ENCODE measurements at regions not wholly inside any gene's neighbourhood (a gene's known extent, or its start where the extent isn't known, plus 50 kb on each side); places are given as distances from the start of the nearest gene placed in this dataset.

DNA sequence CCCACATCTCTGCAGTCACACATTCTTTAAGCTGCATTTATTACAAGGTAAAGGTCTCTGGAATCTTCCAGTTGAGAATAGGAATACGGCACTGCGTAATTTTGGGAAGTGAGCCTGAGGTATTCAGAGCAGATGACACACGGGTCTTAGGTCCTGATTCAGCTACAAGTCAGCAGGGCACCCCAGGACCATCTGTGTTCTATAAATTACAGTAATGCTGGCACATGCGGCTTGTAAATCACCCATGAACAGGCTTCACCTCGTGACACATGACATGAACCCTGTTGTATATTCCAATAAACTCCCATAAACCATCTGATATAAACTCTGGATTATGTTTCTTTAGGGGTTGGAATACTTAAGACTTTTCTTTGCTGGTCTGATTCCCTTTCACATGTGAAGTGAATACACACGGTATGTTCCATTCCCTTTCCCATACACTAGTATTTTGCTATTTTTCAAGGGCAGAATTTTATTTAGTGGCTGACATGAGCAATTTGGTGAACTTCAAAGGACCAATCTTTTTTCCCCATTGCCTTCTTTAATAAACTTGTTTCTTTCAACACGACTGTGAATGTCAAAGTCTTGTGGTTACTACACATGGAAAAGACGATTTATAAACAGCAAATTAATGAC, 298.6 kb downstream of the MEIS1 start:
- DNase-seq (ENCODE audit: low read depth): no peak
- H3K4me3 ChIP-seq (ENCODE audit: low read depth, low read length): no peak overlapping the region
- TF ChIP-seq, protein P1, sequence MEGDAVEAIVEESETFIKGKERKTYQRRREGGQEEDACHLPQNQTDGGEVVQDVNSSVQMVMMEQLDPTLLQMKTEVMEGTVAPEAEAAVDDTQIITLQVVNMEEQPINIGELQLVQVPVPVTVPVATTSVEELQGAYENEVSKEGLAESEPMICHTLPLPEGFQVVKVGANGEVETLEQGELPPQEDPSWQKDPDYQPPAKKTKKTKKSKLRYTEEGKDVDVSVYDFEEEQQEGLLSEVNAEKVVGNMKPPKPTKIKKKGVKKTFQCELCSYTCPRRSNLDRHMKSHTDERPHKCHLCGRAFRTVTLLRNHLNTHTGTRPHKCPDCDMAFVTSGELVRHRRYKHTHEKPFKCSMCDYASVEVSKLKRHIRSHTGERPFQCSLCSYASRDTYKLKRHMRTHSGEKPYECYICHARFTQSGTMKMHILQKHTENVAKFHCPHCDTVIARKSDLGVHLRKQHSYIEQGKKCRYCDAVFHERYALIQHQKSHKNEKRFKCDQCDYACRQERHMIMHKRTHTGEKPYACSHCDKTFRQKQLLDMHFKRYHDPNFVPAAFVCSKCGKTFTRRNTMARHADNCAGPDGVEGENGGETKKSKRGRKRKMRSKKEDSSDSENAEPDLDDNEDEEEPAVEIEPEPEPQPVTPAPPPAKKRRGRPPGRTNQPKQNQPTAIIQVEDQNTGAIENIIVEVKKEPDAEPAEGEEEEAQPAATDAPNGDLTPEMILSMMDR (conservative IDR thresholded peaks at IDR 0.05; ENCODE audit: low read depth, low read length): no peak

DNA sequence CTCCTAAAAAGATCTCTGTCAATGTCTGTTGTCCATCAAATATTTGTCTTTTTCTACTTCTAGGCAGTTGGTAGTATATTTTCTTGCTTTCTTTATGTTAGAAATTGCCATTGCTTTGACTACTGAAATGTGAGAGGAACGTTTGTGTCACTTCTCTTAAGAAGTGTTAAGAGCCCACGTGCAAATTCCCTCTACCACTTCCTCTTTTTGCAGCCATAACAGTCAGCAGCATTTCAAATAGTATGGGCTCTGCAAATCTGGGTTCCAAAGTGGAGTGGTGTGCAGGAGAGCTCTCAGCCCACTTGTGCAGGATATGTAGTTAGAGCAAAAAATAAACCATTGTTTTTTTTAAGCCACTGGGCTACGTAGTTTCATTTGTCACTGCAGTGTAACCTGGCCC, 314.0 kb downstream of the MEIS1 start:
- no peak for DNase-seq (ENCODE audit: low read depth)
- H3K4me3 ChIP-seq (ENCODE audit: low read depth, low read length): no peak overlapping the region
- TF ChIP-seq, protein P1 (conservative IDR thresholded peaks at IDR 0.05; ENCODE audit: low read depth, low read length): no peak

DNA sequence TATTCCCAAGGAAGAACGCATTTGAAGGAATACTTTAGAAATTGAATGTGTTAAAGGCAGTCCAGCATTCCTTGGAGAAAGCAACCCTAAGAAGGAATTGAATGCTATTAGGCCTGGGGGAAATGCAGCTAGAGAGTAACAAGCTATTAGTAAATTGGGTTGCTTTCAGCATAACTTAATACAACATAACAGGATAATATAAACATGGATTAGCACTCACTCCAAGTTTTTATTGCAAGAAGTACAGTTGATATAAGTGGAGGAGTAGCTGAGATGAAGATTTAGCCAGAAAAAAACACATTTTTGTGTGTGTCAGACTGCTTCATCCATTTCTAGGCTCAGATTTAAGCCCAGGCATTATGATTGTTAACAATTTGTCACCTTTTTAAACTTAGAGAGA, 314.6 kb downstream of the MEIS1 start:
- DNase-seq (ENCODE audit: low read depth): no peak
- TF ChIP-seq, protein P1 (conservative IDR thresholded peaks at IDR 0.05; ENCODE audit: low read depth, low read length): no peak

DNA sequence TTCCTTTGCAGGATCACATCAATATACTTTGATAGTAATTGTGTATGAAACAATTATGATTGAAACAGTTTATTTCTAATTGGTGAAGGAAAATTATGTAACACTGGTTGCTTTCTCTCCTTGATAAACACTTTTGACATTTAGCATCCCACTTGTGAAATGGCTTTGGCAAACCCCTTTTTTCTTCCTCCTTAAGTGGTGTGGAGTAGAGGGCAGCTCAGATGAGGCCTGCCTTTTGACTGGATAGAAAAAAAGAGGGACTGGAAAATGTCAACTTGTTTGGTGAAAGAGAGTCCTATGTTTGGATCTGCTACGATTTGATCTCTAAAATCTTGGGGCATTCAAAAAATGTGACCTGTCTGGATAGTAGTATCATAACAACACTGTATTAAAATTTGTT, 318.3 kb downstream of the MEIS1 start:
- no peak for DNase-seq (ENCODE audit: low read depth)
- no peak overlapping the region for H3K4me3 ChIP-seq (ENCODE audit: low read depth, low read length)
- TF ChIP-seq, protein P1 (conservative IDR thresholded peaks at IDR 0.05; ENCODE audit: low read depth, low read length): no peak

More for the DNA sequence above, 314.6 kb downstream of the MEIS1 start:
- no peak overlapping the region for H3K4me3 ChIP-seq (ENCODE audit: low read depth, low read length)

DNA sequence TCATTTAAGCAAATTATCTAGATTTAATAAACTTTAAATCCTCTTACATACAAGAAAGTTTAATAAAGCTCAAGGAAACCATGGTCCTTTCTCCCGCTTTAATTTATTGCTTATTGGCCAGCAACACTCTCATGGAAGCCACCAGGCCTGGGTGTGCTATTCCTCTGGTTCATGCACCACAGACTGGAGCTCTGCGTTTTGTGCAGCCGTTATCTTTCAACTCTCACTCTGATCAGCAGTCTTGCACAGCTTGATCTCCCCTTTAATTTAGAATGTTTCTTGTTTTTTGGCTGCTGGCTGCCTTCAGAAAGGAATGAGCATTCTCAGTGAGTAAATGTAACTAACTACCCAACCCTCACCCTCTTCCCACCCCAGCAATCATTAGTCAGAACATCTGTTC, 318.7 kb downstream of the MEIS1 start:
- H3K4me3 ChIP-seq (ENCODE audit: low read depth, low read length): no peak overlapping the region
- TF ChIP-seq, protein P1 (conservative IDR thresholded peaks at IDR 0.05; ENCODE audit: low read depth, low read length): no peak
- no peak for DNase-seq (ENCODE audit: low read depth)

DNA sequence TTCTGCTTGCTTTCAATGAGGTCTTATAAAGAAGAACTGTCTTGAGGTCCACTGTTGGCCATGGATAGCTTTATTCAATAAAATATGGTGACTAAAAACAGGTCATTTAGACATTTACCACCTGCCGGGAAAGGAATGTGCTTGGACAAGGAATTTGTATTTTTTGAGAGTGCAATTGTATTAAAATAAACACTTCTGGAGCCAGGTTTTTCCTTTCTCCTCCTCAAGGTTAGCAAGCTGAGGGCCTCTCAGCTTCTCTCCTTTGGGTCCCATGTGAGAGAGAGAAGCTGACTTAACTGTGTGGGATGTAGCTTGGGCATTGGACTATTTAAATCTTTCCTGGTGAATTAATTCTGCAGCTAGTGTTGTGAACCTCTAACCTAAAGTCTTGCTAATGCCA, 321.0 kb downstream of the MEIS1 start:
- DNase-seq (ENCODE audit: low read depth): no peak
- TF ChIP-seq, protein P1 (conservative IDR thresholded peaks at IDR 0.05; ENCODE audit: low read depth, low read length): no peak

DNA sequence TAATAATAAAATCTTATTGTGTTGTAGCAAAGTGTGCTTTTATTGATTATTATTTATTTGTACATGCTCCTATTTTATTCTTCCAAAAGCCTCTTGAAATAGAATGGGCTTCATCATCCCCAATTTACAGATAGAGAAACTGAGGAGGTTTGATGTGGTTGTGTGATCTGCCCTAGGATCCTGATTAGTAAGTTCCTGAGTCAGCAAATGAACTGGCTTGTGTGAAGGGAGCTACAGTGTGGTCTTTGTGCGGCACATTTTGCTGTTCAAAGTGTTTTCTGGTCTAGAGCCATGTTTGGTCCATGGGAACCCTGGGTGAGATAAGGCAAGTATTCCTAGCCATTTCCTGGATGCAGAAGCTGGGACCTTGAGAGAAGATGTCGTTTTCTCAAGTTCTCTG, 326.9 kb downstream of the MEIS1 start:
- H3K4me3 ChIP-seq (ENCODE audit: low read depth, low read length): no peak overlapping the region
- DNase-seq (ENCODE audit: low read depth): no peak
- TF ChIP-seq, protein P1 (conservative IDR thresholded peaks at IDR 0.05; ENCODE audit: low read depth, low read length): no peak

More for the DNA sequence above, 321.0 kb downstream of the MEIS1 start:
- no peak overlapping the region for H3K4me3 ChIP-seq (ENCODE audit: low read depth, low read length)
